HG03097 (cell line): ENCODE measurements at regions not wholly inside any gene's neighbourhood (a gene's known extent, or its start where the extent isn't known, plus 50 kb on each side); places are given as distances from the start of the nearest gene placed in this dataset.
A peak's percentile ranks its signal among the peaks of the same experiment; 100 is the strongest.
"Not testable (repeated sequence)": the region's sequence is repeated elsewhere in the genome, so short reads cannot be mapped to it uniquely, and the experiment has no call there.

Experiments used
- ATAC-seq: cut with Tn5 transposase; IDR thresholded peaks from one replicate; pipeline ENCODE4 v1.9.1; 2021; ENCODE audit not compliant: unreplicated experiment, low FRiP score

DNA sequence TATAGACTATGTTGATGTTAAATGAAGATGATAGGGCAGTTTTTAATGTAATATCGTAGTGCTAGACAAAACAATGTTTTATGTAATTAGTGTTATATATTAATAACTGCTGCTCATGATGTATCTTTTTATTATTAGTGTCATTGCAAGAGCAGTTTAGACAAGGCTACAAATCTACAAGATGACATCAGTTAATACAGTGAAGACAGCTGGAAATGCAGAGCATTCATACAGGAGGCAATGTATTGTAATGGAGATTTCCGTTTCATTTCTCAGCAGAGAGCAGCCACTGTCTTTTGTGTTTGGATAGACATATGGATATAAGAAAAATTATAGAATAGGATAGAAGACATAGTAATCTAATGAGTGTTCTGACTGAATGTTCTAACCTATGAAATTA is 178.0 kb downstream of the FOXG1 start:
- no peak for ATAC-seq

DNA sequence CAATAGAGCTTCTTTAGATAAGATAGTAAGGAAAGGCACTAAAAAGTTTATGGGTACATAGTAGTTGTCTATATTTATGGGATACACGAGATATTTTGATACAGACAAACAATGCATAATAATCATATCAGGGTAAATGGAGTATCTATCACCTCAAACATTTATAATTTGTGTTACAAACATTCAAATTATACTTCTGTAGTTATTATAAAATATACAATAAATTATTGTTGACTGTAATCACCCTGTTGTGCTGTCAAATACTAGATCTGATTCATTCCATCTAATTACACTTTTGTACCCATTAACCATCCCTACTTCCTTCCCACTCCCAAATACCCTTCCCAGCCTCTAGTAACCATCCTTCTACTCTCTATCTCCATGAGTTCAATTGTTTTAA is 179.7 kb downstream of the FOXG1 start:
- ATAC-seq, result no peak

DNA sequence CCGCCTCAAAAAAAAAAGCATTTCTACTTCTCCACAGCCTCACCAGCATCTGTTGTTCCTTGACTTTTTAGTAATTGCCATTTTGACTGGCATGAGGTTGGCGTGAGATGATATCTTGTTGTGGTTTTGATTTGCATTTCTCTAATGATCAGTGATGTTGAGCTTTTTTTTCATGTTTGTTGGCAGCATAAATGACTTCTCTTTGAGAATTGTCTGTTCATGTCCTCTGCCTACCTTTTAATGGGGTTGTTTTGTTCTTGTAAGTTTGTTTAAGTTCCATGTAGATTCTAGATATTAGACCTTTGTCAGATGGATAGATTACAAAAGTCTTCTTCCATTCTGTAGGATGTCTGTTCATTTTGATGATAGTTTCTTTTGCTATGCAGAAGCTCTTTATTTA is 182.9 kb downstream of the FOXG1 start:
- ATAC-seq, result no peak

DNA sequence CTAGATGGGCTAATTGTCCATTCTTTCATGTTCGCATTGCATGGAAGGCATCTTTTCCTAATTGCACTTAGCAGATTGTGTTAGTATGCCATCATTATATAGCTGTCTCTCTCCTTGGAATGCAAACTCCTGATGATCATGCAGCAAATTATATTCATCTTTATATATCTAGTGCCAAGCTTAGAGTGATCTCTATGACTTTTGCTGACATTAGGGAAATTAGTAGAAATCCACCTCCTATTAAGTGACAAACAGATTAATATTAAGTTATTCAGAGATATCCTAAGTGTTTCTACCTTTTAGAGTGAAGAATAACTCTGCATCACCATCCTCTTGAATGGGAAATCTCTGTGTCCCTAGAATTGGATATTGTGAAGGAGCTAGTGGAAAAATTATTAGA is 185.6 kb downstream of the FOXG1 start:
- ATAC-seq, result no peak

DNA sequence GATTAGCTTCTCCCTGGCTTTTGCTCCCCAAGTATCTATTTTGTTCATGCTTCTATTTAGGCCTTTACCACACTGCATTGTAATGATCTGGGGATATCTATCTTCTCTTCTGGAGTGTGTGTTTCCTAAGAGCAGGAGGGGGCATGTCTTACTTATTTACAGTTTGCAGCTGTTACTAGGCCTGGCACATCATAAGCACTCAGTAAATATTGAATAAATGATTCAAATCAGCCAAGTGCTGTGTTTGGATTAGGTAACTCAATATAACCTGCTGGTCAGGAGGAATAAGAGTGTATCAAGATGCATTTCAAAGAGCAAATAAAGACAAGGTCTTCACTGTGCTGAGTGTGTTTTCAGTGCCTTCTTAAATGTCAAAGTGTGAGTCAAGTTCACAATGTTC is 186.1 kb downstream of the FOXG1 start:
- ATAC-seq, result no peak

DNA sequence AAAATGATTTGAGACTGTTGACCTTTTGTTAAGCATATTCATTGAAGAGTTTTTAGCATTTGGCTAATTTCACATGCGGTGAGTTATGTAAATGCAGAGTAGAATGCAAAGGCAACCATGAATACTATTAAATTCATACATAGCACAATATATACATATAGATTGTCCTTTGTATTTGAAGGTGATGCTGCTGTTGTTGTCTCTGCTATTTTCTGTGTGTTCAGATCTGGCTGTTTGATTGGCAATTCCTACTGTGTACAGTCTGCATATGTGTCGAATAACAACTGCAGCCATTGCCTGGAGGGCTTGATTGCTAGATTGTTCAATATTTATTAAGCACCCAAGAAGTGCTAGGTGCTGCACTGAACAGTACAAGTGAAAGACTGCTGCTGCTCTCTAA is 187.4 kb downstream of the FOXG1 start:
- no peak for ATAC-seq

DNA sequence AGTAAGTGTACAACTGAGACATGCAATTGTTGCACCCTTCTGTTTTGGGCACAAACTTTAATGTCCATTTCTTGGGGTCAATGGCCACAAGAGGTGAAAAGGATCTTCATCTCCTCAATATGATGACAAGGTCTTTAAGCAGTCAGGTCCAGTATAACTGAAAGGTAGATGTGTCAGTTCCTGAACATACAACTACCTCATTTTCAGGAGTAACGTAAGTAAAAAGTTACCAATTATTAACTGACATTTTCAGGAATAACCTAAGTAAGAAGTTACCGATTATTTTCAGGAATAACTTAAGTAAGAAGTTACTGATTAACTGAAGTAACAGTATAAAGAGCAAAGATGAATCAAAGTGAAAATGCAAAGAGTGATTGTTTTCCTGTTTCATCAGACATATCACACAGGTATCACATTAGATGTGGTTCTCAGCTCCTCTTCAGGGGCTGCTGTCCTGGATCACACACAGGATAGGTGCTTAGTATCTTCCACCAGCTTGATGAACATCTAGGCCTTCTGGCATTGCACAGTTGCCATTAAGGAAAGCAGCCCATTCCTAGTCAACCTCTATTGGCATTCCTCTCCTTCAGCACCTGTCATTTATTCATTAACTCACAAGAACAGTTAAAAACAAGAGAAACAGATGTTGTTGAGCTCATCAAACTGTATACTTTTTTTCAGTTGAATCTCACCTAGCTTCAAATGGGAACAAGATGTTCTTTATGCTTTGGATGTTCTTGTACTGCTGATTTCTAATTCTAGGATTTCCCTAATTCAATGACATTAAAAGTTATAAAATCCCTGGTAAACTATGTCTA is 200.0 kb downstream of the FOXG1 start:
- ATAC-seq, result peak; percentile 92

DNA sequence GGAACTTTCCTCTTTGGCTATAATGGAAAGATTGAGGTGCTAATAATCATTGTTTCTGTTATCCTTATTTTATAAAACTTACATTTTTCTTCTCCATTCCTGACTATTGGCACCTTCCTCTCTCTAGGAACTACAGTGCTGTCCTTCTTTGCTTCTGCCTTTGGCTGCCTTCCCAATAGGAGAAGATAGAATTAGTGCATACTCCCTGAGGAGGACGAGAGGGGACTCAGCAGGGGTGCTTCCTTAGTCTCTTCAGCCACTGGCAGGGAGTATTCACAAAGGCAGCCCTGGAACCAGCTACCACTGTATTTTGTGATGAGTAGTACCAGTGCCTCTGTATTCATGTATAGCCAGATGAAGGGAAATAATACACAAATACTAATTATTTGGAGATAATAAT is 208.5 kb downstream of the FOXG1 start:
- no peak for ATAC-seq

DNA sequence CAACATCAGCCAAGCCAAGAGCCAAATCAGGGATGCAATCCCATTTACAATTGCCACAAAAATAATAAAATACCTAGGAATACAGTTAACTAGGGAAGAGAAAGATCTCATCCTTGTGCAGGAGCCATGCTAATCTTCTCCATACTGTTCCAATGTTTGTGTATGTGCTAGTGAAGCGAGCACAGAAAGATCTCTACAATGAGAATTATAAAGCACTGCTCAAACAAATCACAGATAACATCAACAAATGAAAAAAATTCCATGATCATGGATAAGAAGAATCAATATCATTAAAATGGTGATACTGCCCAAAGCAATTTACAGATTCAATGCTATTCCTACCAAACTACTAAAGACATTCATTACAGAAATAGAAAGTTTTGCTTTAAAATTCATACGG is 215.6 kb downstream of the FOXG1 start:
- no peak for ATAC-seq

DNA sequence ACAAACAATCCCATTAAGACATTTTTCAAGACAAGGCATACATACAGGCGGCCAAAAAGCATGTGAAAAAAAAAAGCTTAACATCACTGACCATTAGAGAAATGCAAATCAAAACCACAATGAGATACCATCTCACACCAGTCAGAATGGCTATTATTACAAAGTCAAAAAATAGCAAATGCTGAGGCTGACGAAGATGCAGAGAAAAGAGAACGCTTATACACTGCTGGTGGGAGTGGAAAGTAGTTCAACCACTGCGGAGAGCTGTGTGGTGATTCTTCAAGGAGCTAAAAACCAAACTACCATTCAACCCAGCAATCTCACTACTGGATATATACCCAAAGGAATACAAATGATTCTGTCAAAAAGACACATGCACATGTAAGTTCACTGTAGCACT is 216.7 kb downstream of the FOXG1 start:
- ATAC-seq, result no peak

DNA sequence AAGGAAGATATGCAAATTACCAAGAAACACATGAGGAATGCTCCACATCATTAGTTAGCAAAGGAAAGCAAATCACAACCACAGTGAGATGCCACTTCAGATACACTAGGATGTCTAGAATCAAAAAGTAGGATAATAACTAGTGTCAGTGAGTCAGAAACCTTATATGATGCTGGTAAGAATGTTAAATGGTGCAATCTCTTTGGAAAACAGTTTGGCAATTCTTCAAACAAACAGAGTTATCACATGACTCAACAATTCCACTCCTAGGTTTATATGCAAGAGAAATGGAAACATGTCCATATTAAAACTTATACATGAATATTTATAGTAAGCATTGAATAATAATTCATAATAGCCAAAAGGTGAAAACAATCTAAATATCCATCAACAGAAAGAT is 220.9 kb downstream of the FOXG1 start:
- no peak for ATAC-seq

DNA sequence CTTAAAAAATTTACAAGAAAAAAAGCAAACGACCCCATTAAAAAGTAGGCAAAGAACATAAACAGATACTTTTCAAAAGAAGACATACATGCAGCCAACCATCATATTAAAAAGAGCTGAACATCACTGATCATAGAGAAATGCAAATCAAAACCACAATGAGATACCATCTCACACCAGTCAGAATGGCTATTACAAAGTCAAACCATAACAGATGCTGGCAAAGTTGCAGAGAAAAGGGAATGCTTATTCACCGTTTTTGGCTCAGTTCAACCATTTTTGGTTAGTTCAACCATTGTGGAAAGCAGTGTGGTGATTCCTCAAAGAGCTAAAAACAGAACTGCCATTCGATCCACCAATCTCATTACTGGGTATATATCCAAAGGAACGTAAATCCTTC is 230.6 kb downstream of the FOXG1 start:
- ATAC-seq, result not testable (repeated sequence)

DNA sequence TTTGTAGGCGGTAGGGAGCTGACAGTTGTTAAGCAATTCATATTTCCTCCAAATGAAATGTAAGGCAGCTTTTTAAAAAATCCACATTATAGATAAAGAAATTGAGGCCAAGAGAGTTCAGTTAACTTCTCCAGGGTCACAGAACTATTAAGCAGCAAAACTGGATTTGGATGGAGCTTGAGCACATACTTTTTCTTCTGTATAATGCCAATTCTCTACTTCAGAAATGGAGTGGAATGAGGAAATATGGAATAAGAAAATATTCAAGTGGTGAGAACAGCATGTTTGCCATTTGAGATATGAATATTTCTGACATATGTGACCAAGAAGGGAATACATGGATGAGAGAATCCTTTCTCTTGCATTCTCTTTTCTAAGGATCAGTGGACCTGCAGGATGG is 233.1 kb downstream of the FOXG1 start:
- ATAC-seq, result no peak

DNA sequence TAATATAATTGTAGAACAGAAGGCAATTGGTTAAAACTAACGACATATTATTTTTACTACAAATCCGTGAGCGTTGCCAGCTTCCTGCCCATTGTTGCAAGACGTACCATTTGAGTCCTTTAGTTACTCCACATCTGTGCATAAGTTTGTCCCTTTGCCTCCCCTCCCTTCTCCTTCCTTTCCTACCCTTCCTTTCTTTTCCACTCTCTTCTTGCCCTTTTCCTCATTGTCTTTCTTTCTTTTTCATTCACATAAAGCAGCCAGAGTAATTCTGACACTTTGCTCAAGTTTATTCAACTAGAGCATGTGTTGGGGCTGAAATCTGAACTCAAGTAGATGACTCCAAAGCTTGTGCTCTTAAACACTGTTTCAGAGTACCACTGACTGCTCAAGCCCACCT is 239.1 kb downstream of the FOXG1 start:
- ATAC-seq, result no peak

DNA sequence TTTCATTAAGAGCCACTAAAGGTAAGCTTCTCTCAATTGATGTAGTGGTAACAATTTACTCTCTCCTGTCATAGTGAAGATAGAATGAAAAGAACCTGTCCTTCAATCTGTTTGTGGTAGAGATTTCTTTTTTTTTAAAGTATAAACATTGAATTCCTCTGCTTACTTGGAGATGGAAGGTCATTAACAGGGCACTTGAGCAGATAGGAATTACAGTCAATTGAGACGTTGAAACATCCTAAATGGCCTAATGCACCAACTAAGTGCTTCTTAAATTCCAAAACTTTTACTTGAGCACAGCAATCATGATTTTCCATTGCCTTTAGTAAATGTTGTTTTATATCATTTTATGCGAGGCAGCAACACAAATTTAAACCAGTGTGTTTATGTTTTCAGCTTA is 241.4 kb downstream of the FOXG1 start:
- no peak for ATAC-seq

DNA sequence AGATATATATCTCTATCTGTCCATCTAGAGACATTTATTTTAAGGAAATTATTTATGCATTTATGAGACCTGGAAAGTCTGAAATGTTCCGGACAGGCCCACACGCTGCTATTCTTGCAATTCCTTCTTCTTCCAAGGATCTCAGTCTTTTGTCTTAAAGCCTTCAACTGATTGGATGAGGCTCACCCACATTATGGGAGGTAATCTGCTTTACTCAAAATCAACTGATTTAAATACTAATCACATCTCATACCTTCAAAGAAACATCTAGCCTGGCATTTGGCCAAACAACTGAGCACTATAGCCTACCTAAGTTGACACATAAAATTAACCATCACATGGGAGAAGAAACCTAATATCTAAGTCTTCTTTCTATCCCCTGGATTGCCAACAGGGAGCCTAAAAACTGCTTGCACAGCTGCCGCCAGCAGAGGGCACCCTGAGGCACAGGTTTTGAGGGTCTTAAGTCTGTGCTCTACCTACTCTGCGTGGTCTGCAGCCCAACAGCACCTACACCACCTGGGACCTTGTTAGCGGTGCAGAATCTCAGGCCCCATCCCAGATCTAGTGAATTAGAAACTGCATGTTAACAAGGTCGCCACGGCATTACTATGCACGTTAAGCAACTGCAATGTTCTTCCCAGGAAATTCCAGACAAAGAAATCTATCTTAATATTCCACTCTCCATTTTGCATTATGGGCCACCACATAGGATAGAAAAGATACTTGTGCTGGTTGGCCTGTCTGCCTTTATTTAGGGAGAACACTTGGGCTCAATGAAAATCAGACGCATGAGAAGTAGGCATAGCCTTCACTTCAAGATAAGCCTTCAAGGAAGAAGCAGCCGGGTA is 249.7 kb downstream of the FOXG1 start:
- ATAC-seq, result no peak

DNA sequence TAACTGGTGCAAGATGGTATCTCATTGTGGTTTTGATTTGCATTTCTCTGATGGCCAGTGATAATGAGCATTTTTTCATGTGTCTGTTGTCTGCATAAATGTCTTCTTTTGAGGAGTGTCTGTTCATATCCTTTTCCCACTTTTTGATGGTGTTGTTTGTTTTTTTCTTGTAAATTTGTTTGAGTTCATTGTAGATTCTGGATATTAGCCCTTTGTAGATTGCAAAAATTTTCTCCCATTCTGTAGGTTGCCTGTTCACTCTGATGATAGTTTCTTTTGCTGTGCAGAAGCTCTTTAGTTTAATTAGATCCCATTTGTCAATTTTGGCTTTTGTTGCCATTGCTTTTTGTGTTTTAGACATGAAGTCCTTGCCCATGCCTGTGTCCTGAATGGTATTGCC is 256.9 kb downstream of the FOXG1 start:
- not testable (repeated sequence) for ATAC-seq

DNA sequence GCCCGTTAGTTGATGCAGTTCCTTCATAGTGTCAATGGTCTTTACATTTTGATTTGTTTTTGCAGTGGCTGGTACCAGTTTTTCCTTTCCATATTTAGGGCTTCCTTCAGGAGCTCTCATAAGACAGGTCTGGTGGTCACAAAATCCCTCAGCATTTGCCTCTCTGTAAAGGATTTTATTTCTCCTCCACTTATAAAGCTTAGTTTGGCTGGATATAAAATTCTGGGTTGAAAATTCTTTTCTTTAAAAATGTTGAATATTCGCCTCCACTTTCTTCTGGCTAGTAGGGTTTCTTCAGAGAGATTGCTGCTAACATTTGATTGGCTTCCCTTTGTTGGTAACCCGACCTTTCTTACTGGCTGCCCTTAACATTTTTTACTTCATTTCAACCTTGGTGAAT is 260.9 kb downstream of the FOXG1 start:
- not testable (repeated sequence) for ATAC-seq

DNA sequence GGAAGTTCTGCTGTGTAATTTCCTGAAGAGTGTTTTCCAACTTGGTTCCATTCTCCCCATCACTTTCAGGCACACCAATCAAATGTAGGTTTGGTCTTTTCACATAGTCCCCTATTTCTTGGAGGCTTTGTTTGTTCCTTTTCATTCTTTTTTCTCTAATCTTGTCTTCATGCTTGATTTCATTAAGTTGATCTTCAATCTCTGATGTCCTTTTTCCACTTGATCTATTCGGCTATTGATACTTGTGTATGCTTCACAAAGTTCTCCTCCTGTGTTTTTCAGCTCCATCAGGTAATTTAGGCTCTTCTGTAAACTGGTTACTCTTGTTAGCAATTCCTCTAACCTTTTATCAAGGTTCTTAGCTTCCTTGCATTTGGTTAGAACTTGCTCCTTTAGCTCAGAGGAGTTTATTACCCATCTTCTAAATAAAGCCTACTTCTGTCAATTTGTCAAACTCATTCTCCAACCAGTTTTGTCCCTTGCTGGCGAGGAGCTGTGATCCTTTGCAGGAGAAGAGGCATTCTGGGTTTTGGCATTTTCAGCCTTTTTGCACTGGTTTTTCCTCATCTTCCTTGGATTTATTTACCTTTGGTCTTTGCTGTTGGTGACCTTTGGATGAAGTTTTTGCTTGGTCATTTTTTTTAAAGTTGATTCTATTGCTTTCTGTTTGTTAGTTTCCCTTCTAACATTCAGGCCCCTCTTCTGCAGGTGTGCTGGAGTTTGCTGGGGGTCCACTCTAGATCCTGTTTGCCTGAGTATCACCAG is 261.5 kb downstream of the FOXG1 start:
- not testable (repeated sequence) for ATAC-seq

DNA sequence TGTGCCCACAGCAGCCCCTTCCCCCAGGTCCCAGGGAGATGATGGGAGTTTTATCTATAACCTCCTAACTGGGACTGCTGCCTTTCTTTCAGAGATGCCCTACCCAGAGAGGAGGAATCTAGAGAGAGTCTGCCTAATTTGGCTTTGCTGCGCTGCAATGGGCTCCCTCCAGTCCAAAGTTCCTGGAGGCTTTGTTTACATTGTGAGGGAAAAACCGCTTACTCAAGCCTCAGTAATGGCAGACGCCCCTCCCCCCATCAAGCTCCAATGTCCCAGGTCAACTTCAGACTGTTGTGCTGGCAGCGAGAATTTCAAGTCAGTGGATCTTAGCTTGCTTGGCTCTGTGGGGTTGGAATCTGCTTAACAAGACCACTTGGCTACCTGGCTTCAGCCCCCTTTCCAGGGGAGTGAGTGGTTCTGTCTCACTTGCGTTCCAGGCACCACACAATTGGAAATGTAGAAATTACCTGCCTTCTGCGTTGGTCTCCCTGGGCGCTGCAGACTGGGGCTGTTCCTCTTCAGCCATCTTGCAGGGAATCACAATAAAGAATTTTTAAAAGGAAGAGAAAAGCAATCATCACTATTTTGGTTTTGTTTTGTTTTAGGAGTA is 262.5 kb downstream of the FOXG1 start:
- ATAC-seq, result no peak

DNA sequence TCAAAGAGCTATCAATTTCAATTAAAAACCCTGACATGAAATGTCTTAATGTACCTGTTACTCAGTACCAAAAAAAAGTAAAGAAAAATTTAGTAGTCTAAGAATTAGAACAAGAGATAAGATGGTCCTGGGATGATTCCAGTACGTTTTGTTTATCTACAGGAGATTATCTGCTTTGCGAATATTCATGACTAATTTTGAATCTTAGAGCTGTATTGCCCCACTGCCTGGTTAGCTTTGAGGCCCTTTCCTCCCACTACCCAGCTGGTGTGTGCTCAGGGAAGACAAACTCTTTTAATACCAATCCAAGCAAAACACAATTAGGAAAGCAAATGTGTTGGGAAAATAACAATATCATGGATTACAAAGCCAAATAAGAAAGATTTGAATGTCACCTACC is 263.5 kb downstream of the FOXG1 start:
- ATAC-seq, result no peak
